Loucy (cell line): ENCODE measurements at regions not wholly inside any gene's neighbourhood (a gene's known extent, or its start where the extent isn't known, plus 50 kb on each side); places are given as distances from the start of the nearest gene placed in this dataset.

ENCODE experiments used
- H2AFZ ChIP-seq: fragments of 200-600 bp; sonication (generic); 2 replicates; pipeline ENCODE4 v1.6.0; 2016; ENCODE audit warnings: antibody characterized with exemption, mild to moderate bottlenecking, low read length, moderate library complexity
- H3F3A ChIP-seq: fragments of 200-600 bp; 2 replicates; pipeline ENCODE4 v1.6.0; 2016; ENCODE audit warnings: antibody characterized with exemption, low read depth, mild to moderate bottlenecking
- H3K27me3 ChIP-seq: fragments of 200-600 bp; sonication (generic); 2 replicates; pipeline ENCODE4 v1.6.1; 2014; ENCODE audit warnings: low read length, mild to moderate bottlenecking; ENCODE audit not compliant: insufficient read depth, poor library complexity, severe bottlenecking
- H3K36me3 ChIP-seq: fragments of 200-600 bp; sonication (generic); 2 replicates; pipeline ENCODE4 v1.6.1; 2016; ENCODE audit warnings: low read length; ENCODE audit not compliant: insufficient read depth
- H3K4me1 ChIP-seq: fragments of 200-600 bp; sonication (generic); 2 replicates; pipeline ENCODE4 v1.5.1; 2014; ENCODE audit warnings: low read length, mild to moderate bottlenecking; ENCODE audit not compliant: insufficient read depth, poor library complexity, severe bottlenecking
- H3K4me2 ChIP-seq: fragments of 200-600 bp; sonication (generic); 2 replicates; pipeline ENCODE4 v1.6.0; 2014; ENCODE audit warnings: antibody characterized with exemption, low read length, low read depth, mild to moderate bottlenecking; ENCODE audit not compliant: poor library complexity, severe bottlenecking
- H3K4me3 ChIP-seq: fragments of 200-600 bp; sonication (generic); 2 replicates; pipeline ENCODE4 v1.5.1; 2014; ENCODE audit warnings: low read length, mild to moderate bottlenecking, mixed read lengths; ENCODE audit not compliant: poor library complexity, severe bottlenecking
- H3K79me2 ChIP-seq: fragments of 200-600 bp; sonication (generic); 2 replicates; pipeline ENCODE4 v1.6.1; 2014; ENCODE audit warnings: low read length; ENCODE audit not compliant: insufficient read depth
- H3K9ac ChIP-seq: fragments of 200-600 bp; sonication (generic); 2 replicates; pipeline ENCODE4 v1.6.0; 2014; ENCODE audit warnings: mild to moderate bottlenecking, low read depth, low read length, moderate library complexity; ENCODE audit not compliant: poor library complexity, severe bottlenecking
- H3K9me2 ChIP-seq: fragments of 200-600 bp; sonication (generic); replicated peaks from 2 replicates; pipeline ENCODE4 v1.6.1; 2016; ENCODE audit warnings: low read depth, low read length, mixed read lengths
- H3K9me3 ChIP-seq: fragments of 200-600 bp; sonication (generic); 2 replicates; pipeline ENCODE4 v1.6.1; 2014; ENCODE audit warnings: mild to moderate bottlenecking, antibody characterized with exemption, low read length, low read depth; ENCODE audit not compliant: insufficient read depth
- H4K20me1 ChIP-seq: fragments of 200-600 bp; sonication (generic); 2 replicates; pipeline ENCODE4 v1.6.0; 2014; ENCODE audit warnings: antibody characterized with exemption, low read length, mild to moderate bottlenecking; ENCODE audit not compliant: insufficient read depth, poor library complexity, severe bottlenecking
- CTCF ChIP-seq: fragments of 200-600 bp; sonication (generic); conservative IDR thresholded peaks from 2 replicates; pipeline ENCODE4 v1.5.1; 2014; ENCODE audit warnings: mild to moderate bottlenecking, antibody characterized with exemption, low read length
- EZH2phosphoT487 ChIP-seq: fragments of 200-600 bp; IDR thresholded peaks from 2 replicates; pipeline ENCODE4 v1.6.1; 2018; ENCODE audit warnings: antibody characterized with exemption, mild to moderate bottlenecking, moderate library complexity, borderline replicate concordance

GRCh38 chr12:131355361-131356245, 355.3 kb upstream of the SFSWAP start:
- no peaks in the 10 kb centered on the region for H3K4me1 ChIP-seq
- no peaks in the 10 kb centered on the region for H3K79me2 ChIP-seq
- no peaks in the 10 kb centered on the region for H3F3A ChIP-seq
- no peak overlapping the region for H3K9ac ChIP-seq
- H3K4me2 ChIP-seq = no peak overlapping the region
- H3K36me3 ChIP-seq = no peaks in the 10 kb centered on the region
- H2AFZ ChIP-seq = no peak overlapping the region
- no peaks in the 10 kb centered on the region; the same call in 1 of the 2 replicates for H3K9me3 ChIP-seq
- TF ChIP-seq EZH2phosphoT487 (no peak), CTCF (no peak)
- no peaks in the 10 kb centered on the region for H3K9me2 ChIP-seq
- no peak overlapping the region for H3K4me3 ChIP-seq
- H3K27me3 ChIP-seq = no peaks in the 10 kb centered on the region
- H4K20me1 ChIP-seq = no peaks in the 10 kb centered on the region

GRCh38 chr12:131356485-131357184, 354.3 kb upstream of the SFSWAP start:
- Histone ChIP-seq H3K36me3 (no peaks in the 10 kb centered on the region), H3K4me2 (no peak overlapping the region), H3K9ac (no peak overlapping the region), H3K4me1 (no peaks in the 10 kb centered on the region), H3F3A (no peaks in the 10 kb centered on the region), H3K79me2 (no peaks in the 10 kb centered on the region), H2AFZ (no peak overlapping the region), H3K9me3 (no peaks in the 10 kb centered on the region; the same call in 1 of the 2 replicates), H3K4me3 (no peak overlapping the region), H3K9me2 (no peaks in the 10 kb centered on the region), H4K20me1 (no peaks in the 10 kb centered on the region), H3K27me3 (no peaks in the 10 kb centered on the region)
- TF ChIP-seq EZH2phosphoT487 = no peak
- no peak for TF ChIP-seq CTCF

- TF ChIP-seq EZH2phosphoT487 = no peak
- no peak for TF ChIP-seq CTCF
- no peaks in the 10 kb centered on the region for H3K79me2 ChIP-seq
These were observed 353.6 kb upstream of the SFSWAP start for GRCh38 chr12:131357185-131357747.

More at GRCh38 chr12:131357185-131357747, 353.6 kb upstream of the SFSWAP start:
- Histone ChIP-seq H3K4me3 (no peak overlapping the region), H3K9me3 (no peaks in the 10 kb centered on the region; the same call in 1 of the 2 replicates), H3K4me1 (no peaks in the 10 kb centered on the region), H3K36me3 (no peaks in the 10 kb centered on the region), H3K4me2 (no peak overlapping the region), H3K27me3 (no peaks in the 10 kb centered on the region), H2AFZ (no peak overlapping the region), H3K9ac (no peak overlapping the region), H3K9me2 (no peaks in the 10 kb centered on the region), H4K20me1 (no peaks in the 10 kb centered on the region), H3F3A (no peaks in the 10 kb centered on the region)
